ENCODE measurements at regions not wholly inside any gene's neighbourhood (a gene's known extent, or its start where the extent isn't known, plus 50 kb on each side); places are given as distances from the start of the nearest gene placed in this dataset.

GRCh38 chr1:106979371-106979770, 77.1 kb upstream of the PRMT6 start:
- Histone ChIP-seq H3K27me3 (ENCODE audit: insufficient read depth, poor library complexity, severe bottlenecking) (no peaks in the 10 kb centered on the region), H3K27ac (replicated peaks) (no peak overlapping the region), H3K4me3 (replicated peaks; ENCODE audit: insufficient read depth, low read length) (no peak overlapping the region)
- DNase-seq (ENCODE audit: low read depth in 1 of 2, low spot score in 1 of 2): no peak
- TF ChIP-seq REST (IDR thresholded peaks at IDR 0.05; ENCODE audit: insufficient replicate concordance, low read depth) (no peak), SPI1 (IDR thresholded peaks at IDR 0.05; ENCODE audit: borderline replicate concordance, low read depth) (no peak), POLR2AphosphoS5 (IDR thresholded peaks at IDR 0.05; ENCODE audit: low read depth) (no peak), CTCF (IDR thresholded peaks at IDR 0.05; ENCODE audit: insufficient read depth, low read length) (no peak), GABPA (IDR thresholded peaks at IDR 0.05; ENCODE audit: low read depth) (no peak)

- TF ChIP-seq POLR2AphosphoS5 (IDR thresholded peaks at IDR 0.05; ENCODE audit: low read depth): no peak
- no peak for TF ChIP-seq GABPA (IDR thresholded peaks at IDR 0.05; ENCODE audit: low read depth)
- TF ChIP-seq SPI1 (IDR thresholded peaks at IDR 0.05; ENCODE audit: borderline replicate concordance, low read depth): no peak
- TF ChIP-seq REST (IDR thresholded peaks at IDR 0.05; ENCODE audit: insufficient replicate concordance, low read depth): no peak
- TF ChIP-seq CTCF (IDR thresholded peaks at IDR 0.05; ENCODE audit: insufficient read depth, low read length): no peak
- no peak overlapping the region for H3K4me3 ChIP-seq (replicated peaks; ENCODE audit: insufficient read depth, low read length)
- H3K27ac ChIP-seq (replicated peaks): no peak overlapping the region
- H3K27me3 ChIP-seq (ENCODE audit: insufficient read depth, poor library complexity, severe bottlenecking): no peaks in the 10 kb centered on the region
- no peak for DNase-seq (ENCODE audit: low read depth in 1 of 2, low spot score in 1 of 2)
Observed at GRCh38 chr1:106980121-106980520, 76.4 kb upstream of the PRMT6 start.

- TF ChIP-seq GABPA (IDR thresholded peaks at IDR 0.05; ENCODE audit: low read depth) (no peak), REST (IDR thresholded peaks at IDR 0.05; ENCODE audit: insufficient replicate concordance, low read depth) (no peak), CTCF (IDR thresholded peaks at IDR 0.05; ENCODE audit: insufficient read depth, low read length) (no peak)
- DNase-seq (ENCODE audit: low read depth in 1 of 2, low spot score in 1 of 2): no peak
- Histone ChIP-seq H3K27ac (replicated peaks) (no peak overlapping the region), H3K4me3 (replicated peaks; ENCODE audit: insufficient read depth, low read length) (no peak overlapping the region), H3K27me3 (ENCODE audit: insufficient read depth, poor library complexity, severe bottlenecking) (no peaks in the 10 kb centered on the region)
Observed at GRCh38 chr1:106984801-106985200, 71.7 kb upstream of the PRMT6 start.
